CD4-positive, alpha-beta memory T cell (primary cell): ENCODE measurements at regions not wholly inside any gene's neighbourhood (a gene's known extent, or its start where the extent isn't known, plus 50 kb on each side); places are given as distances from the start of the nearest gene placed in this dataset.

ENCODE experiments used
- CTCF ChIA-PET: fragments of 350-600 bp; sonication (Branson Sonifier 250); formaldehyde crosslinking; loops from one replicate; lab custom pipeline; 2021; ENCODE audit warnings: inconsistent platforms; ENCODE audit not compliant: partially characterized antibody; lab: Charles Lee
- POLR2A ChIA-PET: fragments of 350-600 bp; sonication (Branson Sonifier 250); formaldehyde crosslinking; loops from one replicate; lab custom pipeline; 2021; ENCODE audit not compliant: partially characterized antibody; lab: Charles Lee
- DNase-seq, 5 donors: peaks; one replicate each; pipeline versions ENCODE4 v3.0.0 to v3.0.0-alpha.2; 2020 to 2022; ENCODE audit warnings: mixed read lengths in 1 of 5
- H3K27ac ChIP-seq: one replicate; pipeline ENCODE4 v1.7.0; 2013; ENCODE audit warnings: low read depth, low read length
- H3K27me3 ChIP-seq: 2 replicates; pipeline ENCODE4 v1.7.0; 2013; ENCODE audit warnings: mild to moderate bottlenecking, low read length, moderate library complexity; ENCODE audit not compliant: insufficient read depth
- H3K36me3 ChIP-seq: 2 replicates; pipeline ENCODE4 v1.7.0; 2013; ENCODE audit warnings: mild to moderate bottlenecking, low read length, moderate library complexity; ENCODE audit not compliant: insufficient read depth
- H3K4me1 ChIP-seq: 2 replicates; pipeline ENCODE4 v1.7.0; 2013; ENCODE audit warnings: mild to moderate bottlenecking, low read length, moderate library complexity; ENCODE audit not compliant: insufficient read depth
- H3K4me3 ChIP-seq, 2 donors: one replicate each; pipeline ENCODE4 v1.7.0; 2013; ENCODE audit warnings: low read length in 2 of 2, mild to moderate bottlenecking in 1 of 2
- H3K9me3 ChIP-seq, 2 donors: one replicate each; pipeline ENCODE4 v1.7.0; 2013; ENCODE audit warnings: low read length in 2 of 2, control low read depth in 1 of 2; ENCODE audit not compliant: control insufficient read depth in 1 of 2
- H3K27ac Mint-ChIP-seq, 7 donors: one replicate each; pipeline ENCODE4 v1.8.0; 2020 to 2021; ENCODE audit warnings: mixed read lengths in 7 of 7, mild to moderate bottlenecking in 6 of 7, inconsistent platforms in 3 of 7, moderate library complexity in 3 of 7
- H3K27me3 Mint-ChIP-seq, 2 donors: one replicate each; pipeline ENCODE4 v1.8.0; 2020 to 2021; ENCODE audit warnings: mixed read lengths in 2 of 2
- H3K36me3 Mint-ChIP-seq, 2 donors: one replicate each; pipeline ENCODE4 v1.8.0; 2020 to 2021; ENCODE audit warnings: mixed read lengths in 2 of 2, inconsistent platforms in 1 of 2, mild to moderate bottlenecking in 1 of 2
- H3K4me1 Mint-ChIP-seq, 4 donors: one replicate each; pipeline ENCODE4 v1.8.0; 2020 to 2021; ENCODE audit warnings: mixed read lengths in 4 of 4, mild to moderate bottlenecking in 1 of 4
- H3K4me3 Mint-ChIP-seq, 8 donors: one replicate each; pipeline ENCODE4 v1.8.0; 2020 to 2021; ENCODE audit warnings: mixed read lengths in 8 of 8, mild to moderate bottlenecking in 7 of 8, moderate library complexity in 6 of 8, inconsistent platforms in 3 of 8
- H3K9me3 Mint-ChIP-seq, 8 donors: one replicate each; pipeline ENCODE4 v1.8.0; 2020 to 2021; ENCODE audit warnings: mixed read lengths in 8 of 8, mild to moderate bottlenecking in 5 of 8, inconsistent platforms in 3 of 8, moderate library complexity in 1 of 8
- intact Hi-C: fragments of 100-400 bp; cut with micrococcal nuclease; formaldehyde crosslinking; loops from one replicate; pipeline ENCODE4 v1.15.1; 2023

DNA sequence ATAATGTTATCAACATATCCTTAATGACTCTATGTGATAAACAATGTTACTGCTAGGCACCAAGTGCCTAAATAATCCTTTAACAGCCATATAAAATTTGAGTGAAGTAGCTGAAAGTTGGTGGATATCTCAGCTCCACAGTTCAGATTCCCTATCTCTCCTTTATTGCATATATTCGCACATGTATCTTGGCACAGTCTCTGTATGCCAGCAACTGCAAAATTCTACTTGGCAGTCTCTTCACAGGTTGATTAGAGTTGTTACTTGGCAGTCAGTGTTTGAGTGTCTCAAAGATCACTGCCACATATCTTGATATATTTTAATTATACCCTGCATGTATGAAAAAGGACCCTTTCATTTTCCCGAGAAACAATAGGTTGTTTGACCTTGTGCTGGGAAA is 879.3 kb downstream of the OLFM4 start:
- ChIA-PET CTCF (no interaction called here), POLR2A (no interaction called here)
- Mint-ChIP-seq H3K27me3 (no peaks in the 10 kb centered on the region), H3K36me3 (no peaks in the 10 kb centered on the region), H3K4me3 (no peak overlapping the region), H3K4me1 (no peaks in the 10 kb centered on the region), H3K27ac (no peak overlapping the region), H3K9me3 (peaks cover 0 to 14% (median 6%) of the 10 kb centered on the region in 8 donors)
- Histone ChIP-seq H3K36me3 (no peaks in the 10 kb centered on the region), H3K4me3 (no peak overlapping the region), H3K9me3 (no peaks in the 10 kb centered on the region), H3K4me1 (no peaks in the 10 kb centered on the region), H3K27ac (no peak overlapping the region), H3K27me3 (no peaks in the 10 kb centered on the region)
- no peak for DNase-seq
- intact Hi-C loops: no loop called here

GRCh38 chr13:53920916-53921315 is 892.3 kb downstream of the OLFM4 start:
- peaks cover 0 to 15% (median 5%) of the 10 kb centered on the region in 8 donors for H3K9me3 Mint-ChIP-seq
- H3K36me3 ChIP-seq: no peaks in the 10 kb centered on the region
- H3K4me1 Mint-ChIP-seq: no peaks in the 10 kb centered on the region
- no peaks in the 10 kb centered on the region for H3K4me1 ChIP-seq
- H3K4me3 ChIP-seq: no peak overlapping the region
- no peaks in the 10 kb centered on the region for H3K27me3 ChIP-seq
- no peak overlapping the region for H3K27ac ChIP-seq
- H3K4me3 Mint-ChIP-seq: no peak overlapping the region
- CTCF ChIA-PET: no interaction called here
- intact Hi-C loops: no loop called here
- POLR2A ChIA-PET: no interaction called here
- no peak overlapping the region for H3K27ac Mint-ChIP-seq
- no peaks in the 10 kb centered on the region for H3K36me3 Mint-ChIP-seq
- DNase-seq: no peak
- H3K9me3 ChIP-seq: no peaks in the 10 kb centered on the region
- H3K27me3 Mint-ChIP-seq: no peaks in the 10 kb centered on the region

GRCh38 chr13:53921473-53921872 is 892.9 kb downstream of the OLFM4 start:
- Histone ChIP-seq H3K9me3 (no peaks in the 10 kb centered on the region), H3K4me3 (no peak overlapping the region), H3K27me3 (no peaks in the 10 kb centered on the region), H3K36me3 (no peaks in the 10 kb centered on the region), H3K4me1 (no peaks in the 10 kb centered on the region), H3K27ac (no peak overlapping the region)
- H3K4me3 Mint-ChIP-seq: no peak overlapping the region
- no peaks in the 10 kb centered on the region for H3K36me3 Mint-ChIP-seq
- ChIA-PET CTCF (no interaction called here), POLR2A (no interaction called here)
- no peaks in the 10 kb centered on the region for H3K4me1 Mint-ChIP-seq
- H3K27me3 Mint-ChIP-seq: no peaks in the 10 kb centered on the region
- H3K9me3 Mint-ChIP-seq: peaks cover 0 to 13% (median 5%) of the 10 kb centered on the region in 8 donors
- no peak overlapping the region for H3K27ac Mint-ChIP-seq
- intact Hi-C loops: no loop called here
- DNase-seq: no peak

- ChIA-PET POLR2A (no interaction called here), CTCF (no interaction called here)
- H3K4me1 Mint-ChIP-seq: no peaks in the 10 kb centered on the region
- peaks cover 0 to 24% (median 5%) of the 10 kb centered on the region in 8 donors for H3K9me3 Mint-ChIP-seq
- H3K9me3 ChIP-seq: peaks cover 0 to 5% of the 10 kb centered on the region in 2 donors
- no peaks in the 10 kb centered on the region for H3K36me3 ChIP-seq
- H3K27ac Mint-ChIP-seq: no peak overlapping the region
- DNase-seq: no peak
- H3K27me3 ChIP-seq: no peaks in the 10 kb centered on the region
- no peaks in the 10 kb centered on the region for H3K36me3 Mint-ChIP-seq
- no peaks in the 10 kb centered on the region for H3K4me1 ChIP-seq
- no peak overlapping the region for H3K4me3 Mint-ChIP-seq
- H3K27me3 Mint-ChIP-seq: no peaks in the 10 kb centered on the region
- intact Hi-C loops: no loop called here
- no peak overlapping the region for H3K4me3 ChIP-seq
- H3K27ac ChIP-seq: no peak overlapping the region
Observed at GRCh38 chr13:53941588-53942190, 913.1 kb downstream of the OLFM4 start.

- Histone ChIP-seq H3K4me3 (no peak overlapping the region), H3K27me3 (no peaks in the 10 kb centered on the region), H3K9me3 (peaks cover 0 to 5% of the 10 kb centered on the region in 2 donors), H3K36me3 (no peaks in the 10 kb centered on the region), H3K27ac (no peak overlapping the region), H3K4me1 (no peaks in the 10 kb centered on the region)
- H3K4me3 Mint-ChIP-seq: no peak overlapping the region
- no peaks in the 10 kb centered on the region for H3K36me3 Mint-ChIP-seq
- no peak for DNase-seq
- POLR2A ChIA-PET: no interaction called here
- H3K4me1 Mint-ChIP-seq: no peaks in the 10 kb centered on the region
- CTCF ChIA-PET: no interaction called here
- H3K27ac Mint-ChIP-seq: no peak overlapping the region
- intact Hi-C loops: no loop called here
- H3K9me3 Mint-ChIP-seq: peaks cover 0 to 12% (median 7%) of the 10 kb centered on the region in 8 donors
- H3K27me3 Mint-ChIP-seq: no peaks in the 10 kb centered on the region
Observed at GRCh38 chr13:53946500-53946899, 917.9 kb downstream of the OLFM4 start.

GRCh38 chr13:53953183-53953582 is 924.6 kb downstream of the OLFM4 start:
- ChIA-PET CTCF (no interaction called here), POLR2A (no interaction called here)
- no peaks in the 10 kb centered on the region for H3K4me1 ChIP-seq
- intact Hi-C loops: no loop called here
- no peaks in the 10 kb centered on the region for H3K4me1 Mint-ChIP-seq
- H3K27ac ChIP-seq: no peak overlapping the region
- H3K9me3 Mint-ChIP-seq: peaks cover 0 to 10% (median 5%) of the 10 kb centered on the region in 8 donors
- H3K36me3 ChIP-seq: no peaks in the 10 kb centered on the region
- no peaks in the 10 kb centered on the region for H3K9me3 ChIP-seq
- H3K27ac Mint-ChIP-seq: no peak overlapping the region
- H3K4me3 Mint-ChIP-seq: no peak overlapping the region
- no peaks in the 10 kb centered on the region for H3K36me3 Mint-ChIP-seq
- no peak overlapping the region for H3K4me3 ChIP-seq
- no peaks in the 10 kb centered on the region for H3K27me3 ChIP-seq
- H3K27me3 Mint-ChIP-seq: no peaks in the 10 kb centered on the region
- DNase-seq: no peak
